Liver (tissue), 8 donors: ENCODE measurements at regions not wholly inside any gene's neighbourhood (a gene's known extent, or its start where the extent isn't known, plus 50 kb on each side); places are given as distances from the start of the nearest gene placed in this dataset.

Experiments
- DNase-seq: peaks from one replicate; pipeline ENCODE4 v3.0.0-alpha.2; 2017; ENCODE audit warnings: low spot score
- H3K27ac ChIP-seq, 2 donors: one replicate each; pipeline ENCODE4 v1.7.0; 2013; ENCODE audit warnings: inconsistent platforms in 2 of 2, low read length in 2 of 2, control low read depth in 1 of 2, low read depth in 1 of 2, mild to moderate bottlenecking in 1 of 2
- H3K27me3 ChIP-seq, 4 donors: one replicate each; pipeline versions ENCODE4 v1.6.1 to v1.7.0; 2013; ENCODE audit warnings: low read length in 3 of 4, inconsistent platforms in 1 of 4, mild to moderate bottlenecking in 1 of 4, moderate library complexity in 1 of 4; ENCODE audit not compliant: control insufficient read depth in 4 of 4, insufficient read depth in 4 of 4
- H3K36me3 ChIP-seq, 4 donors: one replicate each; pipeline versions ENCODE4 v1.6.1 to v1.7.0; 2013; ENCODE audit warnings: low read length in 3 of 4, mild to moderate bottlenecking in 3 of 4, low read depth in 1 of 4, moderate library complexity in 1 of 4; ENCODE audit not compliant: control insufficient read depth in 4 of 4, insufficient read depth in 3 of 4
- H3K4me1 ChIP-seq, 4 donors: one replicate each; pipeline versions ENCODE4 v1.6.1 to v1.7.0; 2013; ENCODE audit warnings: low read length in 3 of 4, mild to moderate bottlenecking in 3 of 4, moderate library complexity in 1 of 4; ENCODE audit not compliant: control insufficient read depth in 4 of 4, insufficient read depth in 4 of 4
- H3K4me3 ChIP-seq, 3 donors: one replicate each; pipeline versions ENCODE4 v1.6.1 to v1.7.0; 2013; ENCODE audit warnings: low read length in 3 of 3, control low read depth in 1 of 3, low read depth in 1 of 3, mild to moderate bottlenecking in 1 of 3
- H3K9ac ChIP-seq, 2 donors: one replicate each; pipeline ENCODE4 v1.7.0; 2013; ENCODE audit warnings: low read length in 2 of 2, mild to moderate bottlenecking in 2 of 2, moderate library complexity in 2 of 2, control low read depth in 1 of 2, low read depth in 1 of 2
- H3K9me3 ChIP-seq, 4 donors: one replicate each; pipeline versions ENCODE4 v1.6.1 to v1.7.0; 2013; ENCODE audit warnings: low read length in 3 of 4; ENCODE audit not compliant: control insufficient read depth in 4 of 4
- EGR1 ChIP-seq, 2 donors: IDR thresholded peaks; 2 replicates each; pipeline ENCODE4 v1.6.1; 2016 to 2018; ENCODE audit warnings: antibody characterized with exemption in 2 of 2, low read depth in 2 of 2
- FOXA1 ChIP-seq: IDR thresholded peaks from 2 replicates; pipeline ENCODE4 v1.6.1; 2016; ENCODE audit warnings: antibody characterized with exemption
- FOXA2 ChIP-seq: IDR thresholded peaks from 2 replicates; pipeline ENCODE4 v1.6.1; 2016; ENCODE audit warnings: antibody characterized with exemption
- GABPA ChIP-seq, 2 donors: IDR thresholded peaks in 1 of 2; conservative IDR thresholded peaks in 1 of 2; 2 replicates each; pipeline ENCODE4 v1.6.1; 2016; ENCODE audit warnings: antibody characterized with exemption in 2 of 2, mild to moderate bottlenecking in 1 of 2, moderate library complexity in 1 of 2
- HNF4G ChIP-seq: IDR thresholded peaks from 2 replicates; pipeline ENCODE4 v1.6.1; 2016; ENCODE audit warnings: antibody characterized with exemption
- JUND ChIP-seq, 2 donors: IDR thresholded peaks; 2 replicates each; pipeline ENCODE4 v1.6.1; 2016; ENCODE audit warnings: antibody characterized with exemption in 2 of 2
- NR2F2 ChIP-seq: IDR thresholded peaks from 2 replicates; pipeline ENCODE4 v1.6.1; 2016; ENCODE audit warnings: antibody characterized with exemption
- RAD21 ChIP-seq, 2 donors: IDR thresholded peaks; 2 replicates each; pipeline ENCODE4 v1.6.1; 2016; ENCODE audit warnings: antibody characterized with exemption in 2 of 2, mild to moderate bottlenecking in 2 of 2
- RXRA ChIP-seq, 2 donors: IDR thresholded peaks; 2 replicates each; pipeline ENCODE4 v1.6.1; 2017 to 2018; ENCODE audit warnings: antibody characterized with exemption in 2 of 2, mild to moderate bottlenecking in 1 of 2
- SP1 ChIP-seq: IDR thresholded peaks from 2 replicates; pipeline ENCODE4 v1.6.1; 2018; ENCODE audit warnings: antibody characterized with exemption, mild to moderate bottlenecking
- TAF1 ChIP-seq: conservative IDR thresholded peaks from 2 replicates; pipeline ENCODE4 v1.6.1; 2016; ENCODE audit warnings: antibody characterized with exemption, mild to moderate bottlenecking
- YY1 ChIP-seq: IDR thresholded peaks from 2 replicates; pipeline ENCODE4 v1.6.1; 2016; ENCODE audit warnings: antibody characterized with exemption, mild to moderate bottlenecking
- whole genome bisulfite sequencing: extraction: QIAGEN DNeasy Blood & Tissue Kit; methylation state at CpG from one replicate; pipeline ENCODE4 v1.1.7; 2013; 5-methylcytosine and 5-hydroxymethylcytosine counted together
- TF ChIP-seq, protein P1 (sequence below): IDR thresholded peaks from 2 replicates; pipeline ENCODE4 v1.6.1; 2016; ENCODE audit warnings: antibody characterized with exemption
- TF ChIP-seq, protein P2 (sequence below): IDR thresholded peaks from 2 replicates; pipeline ENCODE4 v1.6.1; 2016; ENCODE audit warnings: antibody characterized with exemption
- TF ChIP-seq, protein P3 (sequence below): fragments of 150-350 bp; IDR thresholded peaks from 2 replicates; pipeline ENCODE4 v1.5.1; 2017; ENCODE audit warnings: improper control_type of control experiment, low read depth, low read length; ENCODE audit not compliant: missing input control
- TF ChIP-seq, protein P4 (sequence below): IDR thresholded peaks from 2 replicates; pipeline ENCODE4 v1.6.1; 2016; ENCODE audit warnings: antibody characterized with exemption
- donor health status: healthy.
- donor health status: healthy.
- donor health status: healthy.
- donor health status: healthy.
- donor health status: healthy.

DNA sequence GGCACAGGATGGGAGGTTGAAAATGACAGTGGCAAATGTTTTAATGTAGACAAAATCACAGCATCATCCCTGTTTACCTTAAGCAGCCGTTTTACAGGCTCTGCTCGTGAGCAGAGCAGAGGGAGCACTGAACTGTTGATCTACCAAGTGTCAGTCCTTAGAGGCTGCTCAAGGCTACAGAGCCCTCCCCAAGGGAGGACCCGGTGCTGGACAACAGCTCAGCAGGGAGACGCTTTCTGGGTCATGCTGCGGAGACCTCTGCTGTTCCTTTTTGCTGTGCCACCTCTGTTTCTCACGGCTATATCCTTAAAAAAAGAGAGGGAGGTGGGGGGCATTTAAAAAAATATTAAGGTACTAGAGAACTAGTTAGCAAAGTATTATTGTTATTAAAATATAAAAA is 400.2 kb downstream of the GABRB3 start:
- Histone ChIP-seq H3K27ac (no peak overlapping the region), H3K4me1 (no peaks in the 10 kb centered on the region), H3K36me3 (peaks cover 0 to 2% (median 0%) of the 10 kb centered on the region in 4 donors), H3K4me3 (no peak overlapping the region), H3K9ac (no peak overlapping the region), H3K9me3 (peaks cover 6 to 18% (median 10%) of the 10 kb centered on the region in 4 donors), H3K27me3 (peaks cover 0 to 3% (median 0%) of the 10 kb centered on the region in 4 donors)
- WGBS: 42% methylated on average over 6 of the region's 6 CpGs
- no peak for DNase-seq
- no peak for TF ChIP-seq RXRA (IDR thresholded peaks at IDR 0.05)
- TF ChIP-seq TAF1: no peak
- TF ChIP-seq GABPA (IDR thresholded peaks at IDR 0.05 in 1 of 2, conservative IDR thresholded peaks at IDR 0.05 in 1 of 2): no peak
- TF ChIP-seq, protein P1, sequence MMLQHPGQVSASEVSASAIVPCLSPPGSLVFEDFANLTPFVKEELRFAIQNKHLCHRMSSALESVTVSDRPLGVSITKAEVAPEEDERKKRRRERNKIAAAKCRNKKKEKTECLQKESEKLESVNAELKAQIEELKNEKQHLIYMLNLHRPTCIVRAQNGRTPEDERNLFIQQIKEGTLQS: no peak
- TF ChIP-seq, protein P2, sequence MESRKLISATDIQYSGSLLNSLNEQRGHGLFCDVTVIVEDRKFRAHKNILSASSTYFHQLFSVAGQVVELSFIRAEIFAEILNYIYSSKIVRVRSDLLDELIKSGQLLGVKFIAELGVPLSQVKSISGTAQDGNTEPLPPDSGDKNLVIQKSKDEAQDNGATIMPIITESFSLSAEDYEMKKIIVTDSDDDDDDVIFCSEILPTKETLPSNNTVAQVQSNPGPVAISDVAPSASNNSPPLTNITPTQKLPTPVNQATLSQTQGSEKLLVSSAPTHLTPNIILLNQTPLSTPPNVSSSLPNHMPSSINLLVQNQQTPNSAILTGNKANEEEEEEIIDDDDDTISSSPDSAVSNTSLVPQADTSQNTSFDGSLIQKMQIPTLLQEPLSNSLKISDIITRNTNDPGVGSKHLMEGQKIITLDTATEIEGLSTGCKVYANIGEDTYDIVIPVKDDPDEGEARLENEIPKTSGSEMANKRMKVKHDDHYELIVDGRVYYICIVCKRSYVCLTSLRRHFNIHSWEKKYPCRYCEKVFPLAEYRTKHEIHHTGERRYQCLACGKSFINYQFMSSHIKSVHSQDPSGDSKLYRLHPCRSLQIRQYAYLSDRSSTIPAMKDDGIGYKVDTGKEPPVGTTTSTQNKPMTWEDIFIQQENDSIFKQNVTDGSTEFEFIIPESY: no peak

DNA sequence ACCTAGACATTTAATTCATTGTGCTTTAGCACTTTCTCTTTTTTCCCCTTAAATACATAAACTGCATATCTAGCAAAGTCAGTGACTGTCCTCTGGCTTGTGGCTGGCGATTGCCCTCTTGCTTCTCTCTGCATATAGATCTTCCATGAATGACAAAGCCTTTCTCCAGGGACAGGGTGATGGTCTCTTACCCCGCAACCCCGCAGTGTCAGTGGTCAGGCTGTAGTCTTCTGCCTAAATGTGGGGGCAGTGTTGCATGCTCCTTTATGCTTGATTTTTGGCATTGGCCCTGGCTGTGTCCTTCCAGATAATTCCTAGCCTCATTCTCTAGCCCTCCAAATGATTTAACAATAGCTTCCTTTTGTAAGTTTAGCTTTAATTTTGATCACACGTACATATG is 407.8 kb downstream of the GABRB3 start:
- TF ChIP-seq HNF4G (no peak), YY1 (no peak), RAD21 (IDR thresholded peaks at IDR 0.05) (no peak), SP1 (no peak), RXRA (IDR thresholded peaks at IDR 0.05) (no peak), EGR1 (IDR thresholded peaks at IDR 0.05; ENCODE audit: low read depth in 2 of 2) (no peak), FOXA2 (no peak)
- TF ChIP-seq, protein P1: no peak
- TF ChIP-seq, protein P2: no peak
- WGBS: 75% methylated on average over 4 of the region's 4 CpGs

DNA sequence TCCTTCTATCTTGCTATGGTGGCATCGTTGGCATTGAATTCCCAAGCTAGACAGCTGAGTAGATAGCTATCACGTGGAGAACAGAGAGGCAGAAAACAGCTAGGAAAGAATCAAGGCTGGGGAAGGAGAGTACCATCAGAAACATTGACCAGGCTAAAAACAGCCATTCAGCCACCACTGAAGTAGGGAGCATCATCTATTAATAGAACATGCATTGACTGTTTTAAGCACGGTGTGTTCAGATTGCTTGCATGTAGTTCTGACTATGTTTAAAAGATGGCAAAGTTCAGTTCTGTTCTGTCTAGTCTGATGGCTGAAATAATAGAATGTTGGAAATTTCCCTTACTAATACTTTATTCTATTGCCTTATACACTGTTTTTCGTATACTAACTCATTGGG is 413.0 kb downstream of the GABRB3 start:
- H3K9me3 ChIP-seq: peaks cover 0 to under 1% (median 0%) of the 10 kb centered on the region in 4 donors
- WGBS: 62% methylated on average over 4 of the region's 4 CpGs
- TF ChIP-seq JUND (IDR thresholded peaks at IDR 0.05) (no peak), HNF4G (no peak), EGR1 (IDR thresholded peaks at IDR 0.05; ENCODE audit: low read depth in 2 of 2) (no peak), SP1 (no peak), RXRA (IDR thresholded peaks at IDR 0.05) (no peak), FOXA2 (no peak), TAF1 (no peak), NR2F2 (no peak), FOXA1 (no peak)
- TF ChIP-seq, protein P3, sequence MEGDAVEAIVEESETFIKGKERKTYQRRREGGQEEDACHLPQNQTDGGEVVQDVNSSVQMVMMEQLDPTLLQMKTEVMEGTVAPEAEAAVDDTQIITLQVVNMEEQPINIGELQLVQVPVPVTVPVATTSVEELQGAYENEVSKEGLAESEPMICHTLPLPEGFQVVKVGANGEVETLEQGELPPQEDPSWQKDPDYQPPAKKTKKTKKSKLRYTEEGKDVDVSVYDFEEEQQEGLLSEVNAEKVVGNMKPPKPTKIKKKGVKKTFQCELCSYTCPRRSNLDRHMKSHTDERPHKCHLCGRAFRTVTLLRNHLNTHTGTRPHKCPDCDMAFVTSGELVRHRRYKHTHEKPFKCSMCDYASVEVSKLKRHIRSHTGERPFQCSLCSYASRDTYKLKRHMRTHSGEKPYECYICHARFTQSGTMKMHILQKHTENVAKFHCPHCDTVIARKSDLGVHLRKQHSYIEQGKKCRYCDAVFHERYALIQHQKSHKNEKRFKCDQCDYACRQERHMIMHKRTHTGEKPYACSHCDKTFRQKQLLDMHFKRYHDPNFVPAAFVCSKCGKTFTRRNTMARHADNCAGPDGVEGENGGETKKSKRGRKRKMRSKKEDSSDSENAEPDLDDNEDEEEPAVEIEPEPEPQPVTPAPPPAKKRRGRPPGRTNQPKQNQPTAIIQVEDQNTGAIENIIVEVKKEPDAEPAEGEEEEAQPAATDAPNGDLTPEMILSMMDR: no peak
- TF ChIP-seq, protein P1: no peak
- TF ChIP-seq, protein P2: no peak
- TF ChIP-seq, protein P4, sequence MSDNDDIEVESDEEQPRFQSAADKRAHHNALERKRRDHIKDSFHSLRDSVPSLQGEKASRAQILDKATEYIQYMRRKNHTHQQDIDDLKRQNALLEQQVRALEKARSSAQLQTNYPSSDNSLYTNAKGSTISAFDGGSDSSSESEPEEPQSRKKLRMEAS: no peak

More for the DNA sequence above, 407.8 kb downstream of the GABRB3 start:
- Histone ChIP-seq H3K9me3 (no peaks in the 10 kb centered on the region), H3K4me3 (no peak overlapping the region), H3K27me3 (no peaks in the 10 kb centered on the region), H3K27ac (no peak overlapping the region), H3K9ac (no peak overlapping the region), H3K36me3 (no peaks in the 10 kb centered on the region), H3K4me1 (no peaks in the 10 kb centered on the region)
- DNase-seq: no peak

More for the DNA sequence above, 413.0 kb downstream of the GABRB3 start:
- Histone ChIP-seq H3K4me3 (no peak overlapping the region), H3K9ac (no peak overlapping the region), H3K36me3 (no peaks in the 10 kb centered on the region), H3K4me1 (no peaks in the 10 kb centered on the region), H3K27ac (no peak overlapping the region), H3K27me3 (no peaks in the 10 kb centered on the region)
- DNase-seq: no peak
